ENCODE measurements at regions not wholly inside any gene's neighbourhood (a gene's known extent, or its start where the extent isn't known, plus 50 kb on each side); places are given as distances from the start of the nearest gene placed in this dataset.
A peak's percentile ranks its signal among the peaks of the same experiment; 100 is the strongest.

- H3K4me3 ChIP-seq (ENCODE audit: low read depth, low read length) = no peak overlapping the region
- TF ChIP-seq CTCF (IDR thresholded peaks at IDR 0.05; ENCODE audit: insufficient read depth, low read length, severe bottlenecking) = no peak
- peak; percentile 32 for FAIRE-seq
- no peaks in the 10 kb centered on the region for H3K36me3 ChIP-seq (ENCODE audit: control insufficient read depth, insufficient read depth, low read length)
- no peaks in the 10 kb centered on the region for H3K27me3 ChIP-seq (ENCODE audit: control insufficient read depth, insufficient read depth, low read length)
- no peak for DNase-seq (ENCODE audit: low read depth)
Observed at GRCh38 chr3:13262493-13263211, 157.5 kb downstream of the NUP210 start.

- FAIRE-seq (no peak), DNase-seq (ENCODE audit: low read depth) (no peak)
- Histone ChIP-seq H3K36me3 (ENCODE audit: control insufficient read depth, insufficient read depth, low read length) (no peaks in the 10 kb centered on the region), H3K4me3 (ENCODE audit: low read depth, low read length) (no peak overlapping the region), H3K27me3 (ENCODE audit: control insufficient read depth, insufficient read depth, low read length) (no peaks in the 10 kb centered on the region)
- TF ChIP-seq CTCF (IDR thresholded peaks at IDR 0.05; ENCODE audit: insufficient read depth, low read length, severe bottlenecking) = no peak
Observed at GRCh38 chr3:13261892-13262291, 158.2 kb downstream of the NUP210 start.

DNA sequence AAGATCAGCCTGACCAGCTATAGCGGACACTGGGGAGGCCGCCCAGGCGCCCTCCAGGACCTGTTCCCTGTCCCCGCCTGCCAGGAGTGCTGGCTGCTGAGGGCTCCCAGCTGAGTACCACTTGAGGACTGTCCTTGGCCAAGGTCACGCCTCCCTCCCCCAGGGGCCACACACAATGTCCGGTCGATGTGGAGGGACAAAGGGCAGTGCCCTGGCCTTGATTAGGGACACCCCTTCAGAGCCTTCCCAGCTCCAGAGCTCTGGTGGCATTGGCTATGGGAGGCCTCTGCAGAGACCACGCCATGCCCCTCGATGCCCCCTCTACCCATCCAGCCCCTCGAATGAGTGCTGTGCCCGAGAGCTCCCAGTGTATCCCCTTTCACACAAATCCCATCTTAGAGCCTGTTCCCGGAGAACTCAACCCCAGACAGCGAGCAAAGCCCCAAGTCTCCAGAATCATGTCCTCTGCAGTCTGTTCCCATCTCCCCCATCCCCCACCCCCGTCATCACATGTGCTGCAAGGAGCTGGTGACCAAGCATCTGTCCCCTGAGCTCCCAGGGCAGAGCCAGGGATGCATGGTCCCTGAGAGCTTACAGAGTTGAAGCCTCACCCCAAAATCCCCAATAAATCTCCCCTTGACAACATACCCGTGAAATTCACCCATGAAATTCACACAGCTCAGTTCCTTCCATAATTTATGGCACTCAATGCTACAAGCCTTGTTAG lies 158.9 kb downstream of the NUP210 start:
- FAIRE-seq = no peak
- TF ChIP-seq CTCF (IDR thresholded peaks at IDR 0.05; ENCODE audit: insufficient read depth, low read length, severe bottlenecking) = no peak
- no peaks in the 10 kb centered on the region for H3K36me3 ChIP-seq (ENCODE audit: control insufficient read depth, insufficient read depth, low read length)
- H3K27me3 ChIP-seq (ENCODE audit: control insufficient read depth, insufficient read depth, low read length) = no peaks in the 10 kb centered on the region
- DNase-seq (ENCODE audit: low read depth) = no peak
- no peak overlapping the region for H3K4me3 ChIP-seq (ENCODE audit: low read depth, low read length)

DNA sequence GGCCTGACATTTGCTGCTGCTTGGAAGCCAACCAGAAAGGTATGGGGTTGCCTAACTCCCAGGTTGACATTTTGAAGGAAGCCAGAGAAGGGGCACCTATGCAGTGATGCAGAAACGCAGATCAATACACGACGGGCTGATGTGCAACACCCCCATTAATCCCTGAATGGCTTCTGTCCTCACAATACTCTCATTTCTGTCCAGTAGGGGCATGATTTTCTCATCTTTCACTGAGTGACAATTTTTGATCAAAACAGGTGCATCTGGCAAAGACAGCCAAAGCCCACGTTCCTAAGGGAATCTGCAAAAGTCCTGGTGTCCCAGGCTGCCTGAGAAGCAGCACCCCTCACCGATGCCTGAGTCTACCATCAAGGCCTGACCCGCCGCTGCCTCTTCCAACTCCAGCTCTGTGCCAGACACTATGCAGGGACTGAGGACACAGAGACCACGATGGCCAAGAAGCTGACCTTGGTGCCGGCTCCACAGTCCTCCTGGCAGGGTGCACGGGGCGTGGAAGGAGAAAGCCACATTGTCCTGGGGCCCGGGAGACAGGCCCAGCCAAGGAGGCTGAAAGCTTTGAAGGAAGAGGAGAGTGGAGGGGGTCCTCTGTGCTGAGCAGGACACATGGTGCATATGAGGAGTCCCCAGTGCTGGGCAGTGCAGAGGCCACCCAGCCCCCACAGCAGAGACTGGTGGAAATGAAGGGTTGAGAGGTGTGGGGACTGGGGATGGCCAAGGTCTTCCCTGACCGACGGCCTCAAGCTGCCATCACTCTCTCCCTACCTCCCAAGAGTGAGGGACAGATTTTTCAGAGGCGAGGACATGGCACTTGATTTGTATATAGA lies 159.6 kb downstream of the NUP210 start:
- DNase-seq (ENCODE audit: low read depth) (no peak), FAIRE-seq (peak; percentile 36)
- no peaks in the 10 kb centered on the region for H3K27me3 ChIP-seq (ENCODE audit: control insufficient read depth, insufficient read depth, low read length)
- TF ChIP-seq CTCF (IDR thresholded peaks at IDR 0.05; ENCODE audit: insufficient read depth, low read length, severe bottlenecking) = peak; percentile 2
- H3K4me3 ChIP-seq (ENCODE audit: low read depth, low read length) = no peak overlapping the region
- no peaks in the 10 kb centered on the region for H3K36me3 ChIP-seq (ENCODE audit: control insufficient read depth, insufficient read depth, low read length)

DNA sequence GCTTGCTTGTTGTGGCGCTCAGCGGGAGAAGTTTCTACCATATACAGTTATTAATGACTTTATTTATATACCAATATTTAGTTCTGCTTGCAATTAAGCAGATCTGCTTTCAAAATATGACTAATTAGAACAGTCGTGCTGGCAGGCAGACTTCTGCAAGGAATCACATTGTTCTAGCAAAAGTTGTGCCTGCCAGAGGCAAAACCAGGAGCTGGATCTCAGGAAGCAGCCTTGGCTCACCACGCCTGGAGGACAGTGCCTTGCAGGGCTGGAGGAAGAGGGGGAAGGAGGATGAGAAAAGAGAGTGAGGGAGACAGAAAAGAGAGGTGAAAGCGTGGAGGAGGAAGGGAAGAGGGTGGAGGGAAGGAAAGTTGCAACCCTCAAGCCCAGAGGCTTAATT lies 160.3 kb downstream of the NUP210 start:
- Histone ChIP-seq H3K4me3 (ENCODE audit: low read depth, low read length) (no peak overlapping the region), H3K36me3 (ENCODE audit: control insufficient read depth, insufficient read depth, low read length) (no peaks in the 10 kb centered on the region), H3K27me3 (ENCODE audit: control insufficient read depth, insufficient read depth, low read length) (no peaks in the 10 kb centered on the region)
- TF ChIP-seq CTCF (IDR thresholded peaks at IDR 0.05; ENCODE audit: insufficient read depth, low read length, severe bottlenecking) = no peak
- DNase-seq (ENCODE audit: low read depth) (no peak), FAIRE-seq (no peak)
